ENCODE measurements at regions not wholly inside any gene's neighbourhood (a gene's known extent, or its start where the extent isn't known, plus 50 kb on each side); places are given as distances from the start of the nearest gene placed in this dataset.

- no peaks in the 10 kb centered on the region for H4K20me1 ChIP-seq (ENCODE audit: insufficient read depth)
- RAD21 ChIA-PET (ENCODE audit: low non-redundant PET in 1 of 2, low total read pairs in 2 of 2, uncharacterized antibody in 2 of 2, unreplicated experiment in 2 of 2) = no interaction called here
- no peaks in the 10 kb centered on the region for H3K4me1 ChIP-seq (ENCODE audit: control insufficient read depth in 1 of 2, insufficient read depth in 2 of 2, low read length in 2 of 2)
- intact Hi-C loops (cut with micrococcal nuclease) = no loop called here
- POLR2A ChIA-PET = no interaction called here
- no peak overlapping the region for H3K4me2 ChIP-seq (ENCODE audit: low read length)
- H3K27ac ChIP-seq (ENCODE audit: low read depth, low read length) = no peak overlapping the region
- no peaks in the 10 kb centered on the region for H3K9me2 ChIP-seq (ENCODE audit: insufficient read depth)
- no peak for ATAC-seq
- TF ChIP-seq SRF (IDR thresholded peaks at IDR 0.05; ENCODE audit: low read depth) = no peak
- CTCF ChIA-PET = no interaction called here
- no peaks in the 10 kb centered on the region for H3K27me3 ChIP-seq (ENCODE audit: insufficient read depth, low read length)
- no peak overlapping the region for H3K9ac ChIP-seq (ENCODE audit: low read length)
- H3K36me3 ChIP-seq (ENCODE audit: control insufficient read depth in 1 of 2, insufficient read depth in 2 of 2, low read length in 2 of 2) = no peaks in the 10 kb centered on the region
- no peak overlapping the region for H3K4me3 ChIP-seq (replicated peaks in 1 of 2; ENCODE audit: low read depth in 1 of 2, low read length in 2 of 2)
- BruUV-seq (replicated peaks) = no TSS peak
- H3K9me3 ChIP-seq (ENCODE audit: control insufficient read depth in 1 of 2, insufficient read depth in 1 of 2, low read depth in 1 of 2, low read length in 2 of 2) = no peaks in the 10 kb centered on the region
- H3K79me2 ChIP-seq (ENCODE audit: insufficient read depth, low read length) = no peaks in the 10 kb centered on the region
- no peak for DNase-seq (ENCODE audit: low read depth, low spot score)
- no peak overlapping the region for H2AFZ ChIP-seq (ENCODE audit: low read depth, low read length, poor library complexity, severe bottlenecking)
Observed at GRCh38 chrX:85620466-85620865, 241.0 kb upstream of the POF1B start.

GRCh38 chrX:85619962-85620361 lies 240.5 kb upstream of the POF1B start:
- Histone ChIP-seq H3K9me2 (ENCODE audit: insufficient read depth) (no peaks in the 10 kb centered on the region), H4K20me1 (ENCODE audit: insufficient read depth) (no peaks in the 10 kb centered on the region), H3K27me3 (ENCODE audit: insufficient read depth, low read length) (no peaks in the 10 kb centered on the region), H2AFZ (ENCODE audit: low read depth, low read length, poor library complexity, severe bottlenecking) (no peak overlapping the region), H3K4me3 (replicated peaks in 1 of 2; ENCODE audit: low read depth in 1 of 2, low read length in 2 of 2) (no peak overlapping the region), H3K9ac (ENCODE audit: low read length) (no peak overlapping the region), H3K9me3 (ENCODE audit: control insufficient read depth in 1 of 2, insufficient read depth in 1 of 2, low read depth in 1 of 2, low read length in 2 of 2) (no peaks in the 10 kb centered on the region), H3K4me1 (ENCODE audit: control insufficient read depth in 1 of 2, insufficient read depth in 2 of 2, low read length in 2 of 2) (no peaks in the 10 kb centered on the region), H3K79me2 (ENCODE audit: insufficient read depth, low read length) (no peaks in the 10 kb centered on the region), H3K27ac (ENCODE audit: low read depth, low read length) (no peak overlapping the region), H3K36me3 (ENCODE audit: control insufficient read depth in 1 of 2, insufficient read depth in 2 of 2, low read length in 2 of 2) (no peaks in the 10 kb centered on the region), H3K4me2 (ENCODE audit: low read length) (no peak overlapping the region)
- ChIA-PET CTCF (no interaction called here), RAD21 (ENCODE audit: low non-redundant PET in 1 of 2, low total read pairs in 2 of 2, uncharacterized antibody in 2 of 2, unreplicated experiment in 2 of 2) (no interaction called here), POLR2A (no interaction called here)
- DNase-seq (ENCODE audit: low read depth, low spot score) (no peak), ATAC-seq (no peak)
- intact Hi-C loops (cut with micrococcal nuclease) = no loop called here
- BruUV-seq (replicated peaks) = no TSS peak
- TF ChIP-seq POLR2AphosphoS5 (IDR thresholded peaks at IDR 0.05; ENCODE audit: low read depth, low read length) (no peak), SP1 (IDR thresholded peaks at IDR 0.05; ENCODE audit: low read depth) (no peak), POLR2A (IDR thresholded peaks at IDR 0.05; ENCODE audit: borderline replicate concordance, extremely low read depth, insufficient read depth, insufficient read length) (no peak), ATF3 (IDR thresholded peaks at IDR 0.05) (no peak), REST (IDR thresholded peaks at IDR 0.05; ENCODE audit: low read depth) (no peak), TCF7L2 (IDR thresholded peaks at IDR 0.05; ENCODE audit: borderline replicate concordance, extremely low read depth, insufficient read depth, insufficient read length) (no peak), FOSL1 (IDR thresholded peaks at IDR 0.05; ENCODE audit: low read depth) (no peak), SRF (IDR thresholded peaks at IDR 0.05; ENCODE audit: low read depth) (no peak), SIN3A (IDR thresholded peaks at IDR 0.05; ENCODE audit: low read depth) (no peak), YY1 (IDR thresholded peaks at IDR 0.05; ENCODE audit: extremely low read depth, insufficient replicate concordance, low read depth, low read length) (no peak), EGR1 (IDR thresholded peaks at IDR 0.05; ENCODE audit: low read depth) (no peak), ZBTB33 (IDR thresholded peaks at IDR 0.05; ENCODE audit: extremely low read depth, insufficient replicate concordance, low read length) (no peak), CBX3 (IDR thresholded peaks at IDR 0.05; ENCODE audit: low read depth) (no peak), ELF1 (IDR thresholded peaks at IDR 0.05; ENCODE audit: borderline replicate concordance, low read depth) (no peak), EZH2phosphoT487 (IDR thresholded peaks at IDR 0.05; ENCODE audit: borderline replicate concordance) (no peak), JUND (IDR thresholded peaks at IDR 0.05) (no peak)
